SU-DHL-6 (cell line): ENCODE measurements at regions not wholly inside any gene's neighbourhood (a gene's known extent, or its start where the extent isn't known, plus 50 kb on each side); places are given as distances from the start of the nearest gene placed in this dataset.

Experiments
- CTCF ChIP-seq: fragments of 200-600 bp; sonication (generic); IDR thresholded peaks from one replicate; pipeline ENCODE4 v1.5.1; 2017; ENCODE audit warnings: antibody characterized with exemption, mild to moderate bottlenecking, low read length, moderate library complexity; ENCODE audit not compliant: insufficient read depth, poor library complexity, severe bottlenecking
- EZH2phosphoT487 ChIP-seq: fragments of 200-600 bp; sonication (generic), shearing (Covaris generic); conservative IDR thresholded peaks from 2 replicates; pipeline ENCODE4 v1.6.1; 2018; ENCODE audit warnings: mild to moderate bottlenecking, antibody characterized with exemption, low read length, moderate library complexity, mixed read lengths

- no peak for TF ChIP-seq CTCF
- no peak for TF ChIP-seq EZH2phosphoT487
Observed at GRCh38 chr15:31486506-31486905, 159.9 kb downstream of the KLF13 start.
